IPS-18a (cell line): ENCODE measurements at regions not wholly inside any gene's neighbourhood (a gene's known extent, or its start where the extent isn't known, plus 50 kb on each side); places are given as distances from the start of the nearest gene placed in this dataset.

Experiments used
- H3K27ac ChIP-seq: one replicate; pipeline ENCODE4 v1.5.1; 2013; ENCODE audit warnings: low read length
- H3K27me3 ChIP-seq: one replicate; pipeline ENCODE4 v1.6.1; 2013; ENCODE audit warnings: mild to moderate bottlenecking, low read length; ENCODE audit not compliant: control insufficient read depth, insufficient read depth
- H3K36me3 ChIP-seq: one replicate; pipeline ENCODE4 v1.6.1; 2013; ENCODE audit warnings: low read depth, low read length; ENCODE audit not compliant: control insufficient read depth
- H3K4me1 ChIP-seq: one replicate; pipeline ENCODE4 v1.6.1; 2013; ENCODE audit warnings: low read depth, low read length; ENCODE audit not compliant: control insufficient read depth
- H3K4me3 ChIP-seq: one replicate; pipeline ENCODE4 v1.5.1; 2013; ENCODE audit warnings: low read length
- H3K9ac ChIP-seq: one replicate; pipeline ENCODE4 v1.6.1; 2013; ENCODE audit warnings: mild to moderate bottlenecking, low read length, moderate library complexity
- H3K9me3 ChIP-seq: one replicate; pipeline ENCODE4 v1.6.1; 2013; ENCODE audit warnings: low read depth, low read length; ENCODE audit not compliant: control insufficient read depth

- no peaks in the 10 kb centered on the region for H3K9me3 ChIP-seq
- H3K9ac ChIP-seq, result no peak overlapping the region
- no peaks in the 10 kb centered on the region for H3K4me1 ChIP-seq
- no peaks in the 10 kb centered on the region for H3K36me3 ChIP-seq
- no peak overlapping the region for H3K27ac ChIP-seq
- H3K27me3 ChIP-seq, result no peaks in the 10 kb centered on the region
- no peak overlapping the region for H3K4me3 ChIP-seq
Measured at GRCh38 chr6:126792340-126793085, 326.0 kb upstream of the RSPO3 start.

GRCh38 chr6:126795161-126795560 lies 323.3 kb upstream of the RSPO3 start:
- Histone ChIP-seq H3K4me3 (no peak overlapping the region), H3K4me1 (no peaks in the 10 kb centered on the region), H3K27ac (no peak overlapping the region), H3K36me3 (no peaks in the 10 kb centered on the region), H3K9me3 (no peaks in the 10 kb centered on the region), H3K9ac (no peak overlapping the region), H3K27me3 (no peaks in the 10 kb centered on the region)

GRCh38 chr6:126797981-126798380 lies 320.5 kb upstream of the RSPO3 start:
- no peak overlapping the region for H3K4me3 ChIP-seq
- H3K27ac ChIP-seq, result no peak overlapping the region
- H3K4me1 ChIP-seq, result no peaks in the 10 kb centered on the region
- H3K9ac ChIP-seq, result no peak overlapping the region
- H3K9me3 ChIP-seq, result no peaks in the 10 kb centered on the region
- no peaks in the 10 kb centered on the region for H3K27me3 ChIP-seq
- no peaks in the 10 kb centered on the region for H3K36me3 ChIP-seq

GRCh38 chr6:126803769-126804168 lies 314.7 kb upstream of the RSPO3 start:
- H3K27ac ChIP-seq, result no peak overlapping the region
- no peaks in the 10 kb centered on the region for H3K9me3 ChIP-seq
- H3K4me3 ChIP-seq, result no peak overlapping the region
- no peaks in the 10 kb centered on the region for H3K36me3 ChIP-seq
- no peaks in the 10 kb centered on the region for H3K27me3 ChIP-seq
- peaks cover 4% of the 10 kb centered on the region for H3K4me1 ChIP-seq
- no peak overlapping the region for H3K9ac ChIP-seq

- Histone ChIP-seq H3K27ac (no peak overlapping the region), H3K27me3 (no peaks in the 10 kb centered on the region), H3K9me3 (no peaks in the 10 kb centered on the region), H3K36me3 (no peaks in the 10 kb centered on the region), H3K4me1 (peaks cover 4% of the 10 kb centered on the region), H3K4me3 (no peak overlapping the region), H3K9ac (no peak overlapping the region)
Measured at GRCh38 chr6:126804332-126805064, 314.0 kb upstream of the RSPO3 start.

GRCh38 chr6:126805861-126806260 lies 312.6 kb upstream of the RSPO3 start:
- H3K9me3 ChIP-seq, result no peaks in the 10 kb centered on the region
- no peak overlapping the region for H3K9ac ChIP-seq
- H3K36me3 ChIP-seq, result no peaks in the 10 kb centered on the region
- H3K27me3 ChIP-seq, result no peaks in the 10 kb centered on the region
- H3K4me1 ChIP-seq, result peaks cover 4% of the 10 kb centered on the region
- no peak overlapping the region for H3K27ac ChIP-seq
- no peak overlapping the region for H3K4me3 ChIP-seq

GRCh38 chr6:126807876-126808275 lies 310.6 kb upstream of the RSPO3 start:
- no peak overlapping the region for H3K4me3 ChIP-seq
- no peak overlapping the region for H3K27ac ChIP-seq
- no peaks in the 10 kb centered on the region for H3K36me3 ChIP-seq
- no peaks in the 10 kb centered on the region for H3K27me3 ChIP-seq
- H3K4me1 ChIP-seq, result peaks cover 7% of the 10 kb centered on the region
- H3K9me3 ChIP-seq, result no peaks in the 10 kb centered on the region
- H3K9ac ChIP-seq, result no peak overlapping the region

- Histone ChIP-seq H3K27ac (no peak overlapping the region), H3K9me3 (no peaks in the 10 kb centered on the region)
Measured at GRCh38 chr6:126811321-126811720, 307.1 kb upstream of the RSPO3 start.

GRCh38 chr6:126812010-126812409 lies 306.5 kb upstream of the RSPO3 start:
- Histone ChIP-seq H3K4me3 (no peak overlapping the region), H3K9me3 (no peaks in the 10 kb centered on the region), H3K27me3 (no peaks in the 10 kb centered on the region), H3K9ac (no peak overlapping the region), H3K36me3 (no peaks in the 10 kb centered on the region), H3K27ac (no peak overlapping the region), H3K4me1 (peaks cover 9% of the 10 kb centered on the region)

More at GRCh38 chr6:126811321-126811720, 307.1 kb upstream of the RSPO3 start:
- no peak overlapping the region for H3K4me3 ChIP-seq
- H3K4me1 ChIP-seq, result peaks cover 9% of the 10 kb centered on the region
- no peaks in the 10 kb centered on the region for H3K36me3 ChIP-seq
- H3K9ac ChIP-seq, result no peak overlapping the region
- no peaks in the 10 kb centered on the region for H3K27me3 ChIP-seq

- Histone ChIP-seq H3K9me3 (no peaks in the 10 kb centered on the region), H3K4me1 (peaks cover 9% of the 10 kb centered on the region), H3K27me3 (no peaks in the 10 kb centered on the region), H3K9ac (no peak overlapping the region), H3K4me3 (no peak overlapping the region), H3K36me3 (no peaks in the 10 kb centered on the region), H3K27ac (no peak overlapping the region)
Measured at GRCh38 chr6:126812651-126813050, 305.8 kb upstream of the RSPO3 start.

GRCh38 chr6:126820634-126821033 lies 297.8 kb upstream of the RSPO3 start:
- H3K27ac ChIP-seq, result no peak overlapping the region
- H3K27me3 ChIP-seq, result no peaks in the 10 kb centered on the region
- no peak overlapping the region for H3K9ac ChIP-seq
- H3K9me3 ChIP-seq, result no peaks in the 10 kb centered on the region
- peaks cover 10% of the 10 kb centered on the region for H3K4me1 ChIP-seq
- no peaks in the 10 kb centered on the region for H3K36me3 ChIP-seq
- no peak overlapping the region for H3K4me3 ChIP-seq

GRCh38 chr6:126821706-126822105 lies 296.8 kb upstream of the RSPO3 start:
- Histone ChIP-seq H3K9me3 (no peaks in the 10 kb centered on the region), H3K4me3 (no peak overlapping the region), H3K27ac (no peak overlapping the region), H3K9ac (no peak overlapping the region), H3K4me1 (peaks cover 10% of the 10 kb centered on the region), H3K27me3 (no peaks in the 10 kb centered on the region), H3K36me3 (no peaks in the 10 kb centered on the region)
